Suprapubic skin (tissue), 4 donors: ENCODE measurements at regions not wholly inside any gene's neighbourhood (a gene's known extent, or its start where the extent isn't known, plus 50 kb on each side); places are given as distances from the start of the nearest gene placed in this dataset.

Experiments
- DNase-seq, 2 donors: peaks; one replicate each; pipeline ENCODE4 v3.0.0-alpha.2; 2019; ENCODE audit warnings: low spot score in 2 of 2
- H3K27ac ChIP-seq: fragments of 200-600 bp; sonication (generic); one replicate; pipeline ENCODE4 v1.5.1; 2019
- H3K27me3 ChIP-seq: fragments of 200-600 bp; sonication (generic); one replicate; pipeline ENCODE4 v1.5.1; 2019
- H3K36me3 ChIP-seq: fragments of 200-600 bp; sonication (generic); one replicate; pipeline ENCODE4 v1.5.1; 2019
- H3K4me1 ChIP-seq: fragments of 200-600 bp; sonication (generic); one replicate; pipeline ENCODE4 v1.5.1; 2019
- H3K4me3 ChIP-seq: fragments of 200-600 bp; sonication (generic); one replicate; pipeline ENCODE4 v1.5.1; 2019; ENCODE audit warnings: mild to moderate bottlenecking
- H3K9me3 ChIP-seq: fragments of 200-600 bp; sonication (generic); one replicate; pipeline ENCODE4 v1.5.1; 2019
- CTCF ChIP-seq, 2 donors: fragments of 200-600 bp in 1 of 2; fragments of 450-650 bp in 1 of 2; sonication (generic) in 1 of 2; IDR thresholded peaks; one replicate each; pipeline ENCODE4 v1.5.1; 2016 to 2019; ENCODE audit warnings: antibody characterized with exemption in 2 of 2, mild to moderate bottlenecking in 1 of 2, moderate library complexity in 1 of 2
- EP300 ChIP-seq: sonication (generic); formaldehyde crosslinking; IDR thresholded peaks from one replicate; pipeline ENCODE4 v1.6.1; 2017; ENCODE audit warnings: antibody characterized with exemption
- POLR2A ChIP-seq, 2 donors: fragments of 450-650 bp; IDR thresholded peaks; one replicate each; pipeline ENCODE4 v1.6.1; 2017; ENCODE audit warnings: antibody characterized with exemption in 2 of 2, mild to moderate bottlenecking in 2 of 2, moderate library complexity in 2 of 2
- POLR2AphosphoS5 ChIP-seq, 3 donors: sonication (generic); formaldehyde crosslinking; IDR thresholded peaks; one replicate each; pipeline ENCODE4 v1.6.1; 2017; ENCODE audit warnings: antibody characterized with exemption in 3 of 3
- WGBS: methylation state at CpG from one replicate; pipeline ENCODE4 v1.1.5; 2018; 5-methylcytosine and 5-hydroxymethylcytosine counted together

- Histone ChIP-seq H3K27ac (no peak overlapping the region), H3K4me1 (peaks cover 10% of the 10 kb centered on the region), H3K9me3 (no peaks in the 10 kb centered on the region), H3K36me3 (no peaks in the 10 kb centered on the region), H3K27me3 (no peaks in the 10 kb centered on the region), H3K4me3 (no peak overlapping the region)
- TF ChIP-seq POLR2A (IDR thresholded peaks at IDR 0.05) = no peak
- TF ChIP-seq EP300 = no peak
- TF ChIP-seq POLR2AphosphoS5 (IDR thresholded peaks at IDR 0.05) = no peak
- TF ChIP-seq CTCF (IDR thresholded peaks at IDR 0.05) = no peak
- DNase-seq = no peak
- WGBS = 83% methylated on average over 7 of the region's 7 CpGs
Measured at GRCh38 chr2:120880381-120880780, 144.7 kb downstream of the GLI2 start.

GRCh38 chr2:120881981-120882788, 146.5 kb downstream of the GLI2 start:
- 55% methylated on average over 14 of the region's 21 CpGs for WGBS
- no peak overlapping the region for H3K4me3 ChIP-seq
- no peaks in the 10 kb centered on the region for H3K9me3 ChIP-seq
- no peak for DNase-seq
- H3K36me3 ChIP-seq = no peaks in the 10 kb centered on the region
- TF ChIP-seq CTCF (IDR thresholded peaks at IDR 0.05) (no peak), EP300 (no peak), POLR2A (IDR thresholded peaks at IDR 0.05) (no peak), POLR2AphosphoS5 (IDR thresholded peaks at IDR 0.05) (no peak)
- H3K27ac ChIP-seq = no peak overlapping the region
- H3K4me1 ChIP-seq = peaks cover 13% of the 10 kb centered on the region
- no peaks in the 10 kb centered on the region for H3K27me3 ChIP-seq

GRCh38 chr2:120883607-120884440, 148.2 kb downstream of the GLI2 start:
- TF ChIP-seq POLR2A (IDR thresholded peaks at IDR 0.05) (no peak), POLR2AphosphoS5 (IDR thresholded peaks at IDR 0.05) (no peak), EP300 (no peak), CTCF (IDR thresholded peaks at IDR 0.05) (no peak)
- no peak for DNase-seq
- Histone ChIP-seq H3K9me3 (no peaks in the 10 kb centered on the region), H3K27me3 (no peaks in the 10 kb centered on the region), H3K4me1 (peaks cover 16% of the 10 kb centered on the region), H3K27ac (no peak overlapping the region), H3K4me3 (no peak overlapping the region), H3K36me3 (no peaks in the 10 kb centered on the region)
- WGBS = 93% methylated on average over 14 of the region's 15 CpGs

GRCh38 chr2:120884472-120885290, 149.0 kb downstream of the GLI2 start:
- no peak overlapping the region for H3K4me3 ChIP-seq
- TF ChIP-seq POLR2AphosphoS5 (IDR thresholded peaks at IDR 0.05) = no peak
- TF ChIP-seq POLR2A (IDR thresholded peaks at IDR 0.05) = no peak
- TF ChIP-seq CTCF (IDR thresholded peaks at IDR 0.05) = no peak
- no peak for TF ChIP-seq EP300
- no peak overlapping the region for H3K27ac ChIP-seq
- no peak for DNase-seq
- peaks cover 16% of the 10 kb centered on the region for H3K4me1 ChIP-seq
- no peaks in the 10 kb centered on the region for H3K36me3 ChIP-seq
- H3K9me3 ChIP-seq = no peaks in the 10 kb centered on the region
- H3K27me3 ChIP-seq = no peaks in the 10 kb centered on the region
- WGBS = 87% methylated on average over 13 of the region's 16 CpGs
